Astrocyte of the cerebellum (primary cell): ENCODE measurements at regions not wholly inside any gene's neighbourhood (a gene's known extent, or its start where the extent isn't known, plus 50 kb on each side); places are given as distances from the start of the nearest gene placed in this dataset.

Source experiments
- DNase-seq: peaks from one replicate; pipeline ENCODE4 v3.0.0-alpha.2; 2011; ENCODE audit warnings: low read depth
- H3K4me3 ChIP-seq: 2 replicates; pipeline ENCODE4 v1.5.1; 2011; ENCODE audit warnings: mild to moderate bottlenecking, low read depth, low read length, moderate library complexity
- in situ Hi-C: cut with HindIII; loops from 2 replicates; pipeline ENCODE4 v1.10.0; 2017; ENCODE audit warnings: low sequenced_read_pairs
- TF ChIP-seq, protein P1 (sequence below): IDR thresholded peaks from 2 replicates; pipeline ENCODE4 v1.5.1; 2012; ENCODE audit warnings: low read length, low read depth, moderate library complexity, mild to moderate bottlenecking; ENCODE audit errors: missing control alignments

GRCh38 chr5:12625667-12626263 is 721.5 kb upstream of the CTNND2 start:
- H3K4me3 ChIP-seq: no peak overlapping the region
- no peak for DNase-seq
- TF ChIP-seq, protein P1, sequence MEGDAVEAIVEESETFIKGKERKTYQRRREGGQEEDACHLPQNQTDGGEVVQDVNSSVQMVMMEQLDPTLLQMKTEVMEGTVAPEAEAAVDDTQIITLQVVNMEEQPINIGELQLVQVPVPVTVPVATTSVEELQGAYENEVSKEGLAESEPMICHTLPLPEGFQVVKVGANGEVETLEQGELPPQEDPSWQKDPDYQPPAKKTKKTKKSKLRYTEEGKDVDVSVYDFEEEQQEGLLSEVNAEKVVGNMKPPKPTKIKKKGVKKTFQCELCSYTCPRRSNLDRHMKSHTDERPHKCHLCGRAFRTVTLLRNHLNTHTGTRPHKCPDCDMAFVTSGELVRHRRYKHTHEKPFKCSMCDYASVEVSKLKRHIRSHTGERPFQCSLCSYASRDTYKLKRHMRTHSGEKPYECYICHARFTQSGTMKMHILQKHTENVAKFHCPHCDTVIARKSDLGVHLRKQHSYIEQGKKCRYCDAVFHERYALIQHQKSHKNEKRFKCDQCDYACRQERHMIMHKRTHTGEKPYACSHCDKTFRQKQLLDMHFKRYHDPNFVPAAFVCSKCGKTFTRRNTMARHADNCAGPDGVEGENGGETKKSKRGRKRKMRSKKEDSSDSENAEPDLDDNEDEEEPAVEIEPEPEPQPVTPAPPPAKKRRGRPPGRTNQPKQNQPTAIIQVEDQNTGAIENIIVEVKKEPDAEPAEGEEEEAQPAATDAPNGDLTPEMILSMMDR: no peak
- in situ Hi-C loops: no loop called here

DNA sequence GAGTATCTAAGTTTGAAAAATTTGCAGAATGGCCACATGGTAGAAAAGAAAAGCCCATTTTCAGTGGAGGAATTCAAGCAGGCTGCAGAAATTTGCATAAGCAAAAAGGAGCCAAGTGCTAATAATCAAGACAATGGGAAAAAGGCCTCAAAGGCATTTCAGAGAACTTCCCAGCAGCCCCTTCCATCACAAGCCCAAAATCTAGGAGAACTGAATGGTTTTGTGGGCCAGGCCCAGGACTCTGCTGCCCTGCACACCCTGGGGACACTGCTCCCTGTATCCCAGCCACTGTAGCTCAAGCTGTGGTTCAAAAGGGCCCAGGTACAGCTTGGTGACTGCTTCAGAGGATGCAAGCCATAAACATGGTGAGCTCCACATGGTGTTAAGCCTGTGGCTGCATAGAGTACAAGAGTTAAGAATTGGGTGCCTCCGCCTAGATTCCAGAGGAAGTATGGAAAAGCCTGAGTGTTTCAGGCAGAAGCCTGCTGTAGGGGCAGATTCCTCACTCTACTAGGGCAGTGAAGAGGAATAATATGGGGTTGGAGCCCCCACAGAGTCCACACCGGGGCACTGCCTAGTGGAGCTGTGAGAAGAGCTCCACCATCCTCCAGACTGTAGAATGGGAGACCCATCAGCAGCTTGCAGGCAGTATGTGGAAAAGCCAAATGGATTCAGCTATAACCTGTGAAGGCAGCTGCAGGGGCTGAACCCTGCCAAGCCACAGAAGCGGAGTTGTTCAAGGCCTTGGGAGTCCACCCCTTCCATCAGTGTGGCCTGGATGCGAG is 720.7 kb upstream of the CTNND2 start:
- TF ChIP-seq, protein P1: no peak
- no peak overlapping the region for H3K4me3 ChIP-seq
- in situ Hi-C loops: no loop called here
- no peak for DNase-seq

DNA sequence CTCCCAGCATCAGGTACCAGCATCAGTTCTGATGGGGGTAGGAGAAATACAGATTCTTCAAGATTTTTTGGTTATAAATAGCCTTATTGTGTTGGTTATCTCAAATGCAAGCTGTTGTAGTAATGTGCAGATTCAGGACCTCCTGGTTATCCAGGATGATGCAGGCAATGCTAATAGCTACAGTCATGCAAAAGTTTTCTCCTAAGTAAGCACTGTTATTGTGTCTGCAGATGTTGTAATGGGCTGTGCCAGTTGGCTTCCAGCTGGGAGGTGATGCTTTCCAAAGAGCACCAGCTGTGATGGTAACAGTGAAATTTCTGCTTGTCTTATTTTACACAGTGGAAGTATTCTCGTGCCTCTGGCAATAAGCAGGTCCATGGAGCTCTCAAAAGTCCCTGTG is 719.2 kb upstream of the CTNND2 start:
- in situ Hi-C loops: no loop called here
- no peak for DNase-seq
- H3K4me3 ChIP-seq: no peak overlapping the region
- TF ChIP-seq, protein P1: no peak

GRCh38 chr5:12616093-12616492 is 711.8 kb upstream of the CTNND2 start:
- no peak for DNase-seq
- TF ChIP-seq, protein P1: no peak
- in situ Hi-C loops: no loop called here
- no peak overlapping the region for H3K4me3 ChIP-seq

- TF ChIP-seq, protein P1: no peak
- H3K4me3 ChIP-seq: no peak overlapping the region
- in situ Hi-C loops: no loop called here
- no peak for DNase-seq
Measured at GRCh38 chr5:12615141-12615820, 711.0 kb upstream of the CTNND2 start.

DNA sequence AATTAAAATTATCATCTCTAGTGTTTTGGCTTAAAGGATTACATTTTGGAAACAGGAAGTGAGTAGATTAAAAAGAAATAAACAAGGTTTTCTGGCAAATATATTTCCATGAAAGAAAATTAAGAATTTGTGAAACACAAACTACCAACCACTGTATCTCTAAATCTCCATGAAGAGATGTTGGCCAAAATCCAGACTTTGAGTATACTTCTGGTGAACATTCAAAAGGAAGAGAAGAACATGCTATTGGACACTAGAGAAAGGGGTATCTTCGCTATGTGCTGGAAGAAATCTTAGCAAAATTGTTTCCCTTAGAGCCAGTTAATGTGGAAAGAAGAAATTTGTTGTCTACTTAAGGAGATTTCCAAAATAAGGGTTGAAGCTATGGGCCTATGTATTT is 710.4 kb upstream of the CTNND2 start:
- in situ Hi-C loops: no loop called here

More for the DNA sequence above, 710.4 kb upstream of the CTNND2 start:
- TF ChIP-seq, protein P1: no peak
- H3K4me3 ChIP-seq: no peak overlapping the region
- DNase-seq: no peak
